Hypothalamus (tissue), 51 donors: ENCODE measurements at regions not wholly inside any gene's neighbourhood (a gene's known extent, or its start where the extent isn't known, plus 50 kb on each side); places are given as distances from the start of the nearest gene placed in this dataset.
"Not testable (repeated sequence)": the region's sequence is repeated elsewhere in the genome, so short reads cannot be mapped to it uniquely, and the experiment has no call there.

Source experiments
- DNase-seq, 51 donors: peaks; one replicate each; lab custom pipeline; 2025; lab: John Stamatoyannopoulos, UW

GRCh38 chr11:107276077-107276476, 181.5 kb downstream of the CWF19L2 start:
- DNase-seq, result no peak

GRCh38 chr11:107275632-107276031, 182.0 kb downstream of the CWF19L2 start:
- DNase-seq, result no peak

- no peak for DNase-seq
Measured at GRCh38 chr11:107274138-107274537, 183.5 kb downstream of the CWF19L2 start.

GRCh38 chr11:107272561-107272960, 185.1 kb downstream of the CWF19L2 start:
- no peak for DNase-seq

GRCh38 chr11:107271425-107271824, 186.2 kb downstream of the CWF19L2 start:
- DNase-seq, result no peak

GRCh38 chr11:107268977-107269376, 188.6 kb downstream of the CWF19L2 start:
- no peak for DNase-seq

GRCh38 chr11:107266455-107266854, 191.2 kb downstream of the CWF19L2 start:
- no peak for DNase-seq

- DNase-seq, result no peak
Measured at GRCh38 chr11:107265591-107266121, 192.0 kb downstream of the CWF19L2 start.

GRCh38 chr11:107263844-107264563, 193.6 kb downstream of the CWF19L2 start:
- DNase-seq, result no peak

GRCh38 chr11:107259811-107260221, 197.8 kb downstream of the CWF19L2 start:
- peak in 1 of 51 donors; percentile 1 for DNase-seq

- no peak for DNase-seq
Measured at GRCh38 chr11:107257710-107258109, 199.9 kb downstream of the CWF19L2 start.

GRCh38 chr11:107253661-107254060, 204.0 kb downstream of the CWF19L2 start:
- DNase-seq, result not testable (repeated sequence)

GRCh38 chr11:107252429-107253161, 205.0 kb downstream of the CWF19L2 start:
- no peak for DNase-seq

GRCh38 chr11:107251298-107251697, 206.3 kb downstream of the CWF19L2 start:
- no peak for DNase-seq

- DNase-seq, result no peak
Measured at GRCh38 chr11:107250017-107250416, 207.6 kb downstream of the CWF19L2 start.

- DNase-seq, result no peak
Measured at GRCh38 chr11:107249054-107249453, 208.6 kb downstream of the CWF19L2 start.

GRCh38 chr11:107247167-107247861, 210.3 kb downstream of the CWF19L2 start:
- DNase-seq, result no peak

GRCh38 chr11:107243929-107244328, 213.7 kb downstream of the CWF19L2 start:
- no peak for DNase-seq

GRCh38 chr11:107232451-107232850, 214.2 kb upstream of the GUCY1A2 start:
- DNase-seq, result no peak

- DNase-seq, result no peak
Measured at GRCh38 chr11:107224836-107225235, 206.6 kb upstream of the GUCY1A2 start.

- no peak for DNase-seq
Measured at GRCh38 chr11:107222916-107223460, 204.7 kb upstream of the GUCY1A2 start.
